GM18858 (cell line): ENCODE measurements at regions not wholly inside any gene's neighbourhood (a gene's known extent, or its start where the extent isn't known, plus 50 kb on each side); places are given as distances from the start of the nearest gene placed in this dataset.
"Not testable (repeated sequence)": the region's sequence is repeated elsewhere in the genome, so short reads cannot be mapped to it uniquely, and the experiment has no call there.

Experiments used
- ATAC-seq: cut with Tn5 transposase; IDR thresholded peaks from one replicate; pipeline ENCODE4 v1.9.1; 2021; ENCODE audit not compliant: unreplicated experiment

- ATAC-seq = no peak
These were observed 79.9 kb upstream of the ATP1A1 start for GRCh38 chr1:116292929-116293725.

- no peak for ATAC-seq
These were observed 75.4 kb upstream of the ATP1A1 start for GRCh38 chr1:116297495-116298212.

GRCh38 chr1:116298213-116298579 lies 74.8 kb upstream of the ATP1A1 start:
- not testable (repeated sequence) for ATAC-seq

GRCh38 chr1:116298746-116299145 lies 74.3 kb upstream of the ATP1A1 start:
- no peak for ATAC-seq

- ATAC-seq = no peak
These were observed 73.8 kb upstream of the ATP1A1 start for GRCh38 chr1:116299248-116299647.

- no peak for ATAC-seq
These were observed 70.8 kb upstream of the ATP1A1 start for GRCh38 chr1:116302281-116302680.

GRCh38 chr1:116306102-116306501 lies 66.9 kb upstream of the ATP1A1 start:
- ATAC-seq = no peak

- no peak for ATAC-seq
These were observed 66.1 kb upstream of the ATP1A1 start for GRCh38 chr1:116306840-116307442.

- no peak for ATAC-seq
These were observed 64.8 kb upstream of the ATP1A1 start for GRCh38 chr1:116308276-116308675.

GRCh38 chr1:116309090-116309870 lies 63.8 kb upstream of the ATP1A1 start:
- ATAC-seq = no peak

GRCh38 chr1:116310180-116310579 lies 62.9 kb upstream of the ATP1A1 start:
- no peak for ATAC-seq

GRCh38 chr1:116311193-116311592 lies 61.9 kb upstream of the ATP1A1 start:
- no peak for ATAC-seq

- ATAC-seq = no peak
These were observed 61.0 kb upstream of the ATP1A1 start for GRCh38 chr1:116311756-116312680.

GRCh38 chr1:116312681-116313069 lies 60.4 kb upstream of the ATP1A1 start:
- ATAC-seq = no peak

GRCh38 chr1:116313776-116314175 lies 59.3 kb upstream of the ATP1A1 start:
- ATAC-seq = no peak

GRCh38 chr1:116314305-116314919 lies 58.6 kb upstream of the ATP1A1 start:
- no peak for ATAC-seq

GRCh38 chr1:116316373-116316772 lies 56.7 kb upstream of the ATP1A1 start:
- ATAC-seq = no peak

GRCh38 chr1:116318897-116319296 lies 54.1 kb upstream of the ATP1A1 start:
- ATAC-seq = no peak

GRCh38 chr1:116320874-116321273 lies 52.2 kb upstream of the ATP1A1 start:
- ATAC-seq = no peak

- no peak for ATAC-seq
These were observed 51.3 kb upstream of the ATP1A1 start for GRCh38 chr1:116321766-116322175.
